GM18951 (cell line): ENCODE measurements at regions not wholly inside any gene's neighbourhood (a gene's known extent, or its start where the extent isn't known, plus 50 kb on each side); places are given as distances from the start of the nearest gene placed in this dataset.
"Not testable (repeated sequence)": the region's sequence is repeated elsewhere in the genome, so short reads cannot be mapped to it uniquely, and the experiment has no call there.

ENCODE experiments used
- in situ Hi-C: fragments of 300-500 bp; cut with MboI; formaldehyde crosslinking; loops from one replicate; pipeline ENCODE4 v1.12.0; 2022; ENCODE audit warnings: low sequenced_read_pairs, mixed read lengths, inconsistent platforms; ENCODE audit not compliant: unreplicated experiment

DNA sequence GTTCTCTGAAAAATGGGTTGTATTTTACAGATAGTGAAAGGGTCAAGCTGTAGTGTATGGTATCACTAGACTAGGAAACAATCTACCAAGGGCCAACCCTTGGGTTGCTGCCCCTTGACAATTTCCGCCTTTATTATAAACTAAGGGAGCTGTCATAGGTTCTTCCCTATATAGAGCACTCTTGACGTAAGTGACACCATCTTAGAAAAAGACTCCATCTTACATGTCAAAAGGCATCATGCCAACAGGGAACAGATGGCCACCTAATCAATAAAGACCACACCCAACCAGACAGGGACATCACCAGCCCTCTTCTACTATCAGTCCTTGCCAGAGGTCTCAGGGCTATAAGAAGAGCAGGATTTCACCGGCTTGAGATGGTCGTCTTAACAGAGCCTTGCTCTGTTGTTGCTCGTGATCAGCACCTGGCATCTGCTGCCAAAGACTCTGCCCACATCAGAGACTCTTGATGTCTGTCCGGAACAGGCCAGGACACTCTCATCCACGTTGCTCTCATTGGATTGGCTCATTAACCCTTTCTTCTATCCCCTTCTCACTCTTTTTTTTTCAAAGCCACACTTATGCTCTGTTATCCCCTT, 231.4 kb upstream of the PLGLB2 start:
- in situ Hi-C loops: not testable (repeated sequence)

GRCh38 chr2:87517438-87517837, 230.4 kb upstream of the PLGLB2 start:
- in situ Hi-C loops: not testable (repeated sequence)

DNA sequence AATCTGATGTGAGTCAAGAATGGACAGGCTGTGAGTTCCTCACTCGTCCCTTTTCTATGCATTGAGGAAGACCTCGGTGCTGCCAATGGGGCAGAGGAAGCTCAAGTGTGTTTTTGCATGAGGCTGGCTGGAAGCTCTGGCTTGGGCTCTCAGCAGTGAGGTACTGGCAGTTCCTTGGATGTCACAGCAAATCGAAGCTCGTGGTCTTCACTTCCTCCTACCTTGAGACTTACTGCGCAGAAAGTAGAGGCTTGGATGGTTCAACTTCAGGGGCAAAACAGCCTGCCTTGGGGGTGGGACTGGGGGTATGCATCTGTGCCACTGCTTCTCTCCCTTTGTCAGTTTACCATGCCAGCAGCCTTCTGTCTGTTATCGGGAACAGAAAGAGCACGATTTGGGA, 229.8 kb upstream of the PLGLB2 start:
- in situ Hi-C loops: not testable (repeated sequence)

DNA sequence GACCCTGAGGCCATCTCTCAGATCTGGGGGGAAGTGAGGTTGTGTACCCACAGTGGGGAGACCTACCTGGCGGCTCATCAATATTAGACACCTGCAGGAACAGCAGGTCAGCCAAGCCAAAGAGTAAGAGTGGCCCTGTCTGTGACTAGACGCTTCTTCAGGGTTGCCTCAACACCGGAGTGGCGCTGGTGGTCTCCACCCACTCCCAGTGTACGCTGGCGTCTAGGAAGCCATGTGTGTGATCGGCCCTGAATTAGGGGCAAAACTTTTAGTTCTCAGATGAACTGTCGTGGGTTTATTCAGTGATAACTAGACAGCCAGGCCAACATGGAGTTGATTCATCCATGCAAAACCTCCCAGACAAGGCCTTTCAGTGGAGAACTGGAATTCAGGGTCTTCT, 229.3 kb upstream of the PLGLB2 start:
- in situ Hi-C loops: not testable (repeated sequence)

GRCh38 chr2:87519158-87520011, 228.5 kb upstream of the PLGLB2 start:
- in situ Hi-C loops: not testable (repeated sequence)

DNA sequence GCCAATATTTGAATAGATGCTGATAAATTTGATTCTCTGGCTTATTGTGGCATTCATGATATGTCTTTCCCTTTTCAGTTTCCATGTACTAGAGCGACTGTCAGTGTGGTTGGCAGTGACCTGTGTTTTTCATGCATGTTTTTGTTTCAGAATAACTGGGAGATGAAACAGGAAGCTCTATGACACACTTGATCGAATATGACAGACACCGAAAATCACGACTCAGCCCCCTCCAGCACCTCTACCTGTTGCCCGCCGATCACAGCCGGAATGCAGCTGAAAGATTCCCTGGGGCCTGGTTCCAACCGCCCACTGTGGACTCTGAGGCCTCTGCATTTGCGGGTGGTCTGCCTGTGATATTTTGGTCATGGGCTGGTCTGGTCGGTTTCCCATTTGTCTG, 226.8 kb upstream of the PLGLB2 start:
- in situ Hi-C loops: not testable (repeated sequence)

DNA sequence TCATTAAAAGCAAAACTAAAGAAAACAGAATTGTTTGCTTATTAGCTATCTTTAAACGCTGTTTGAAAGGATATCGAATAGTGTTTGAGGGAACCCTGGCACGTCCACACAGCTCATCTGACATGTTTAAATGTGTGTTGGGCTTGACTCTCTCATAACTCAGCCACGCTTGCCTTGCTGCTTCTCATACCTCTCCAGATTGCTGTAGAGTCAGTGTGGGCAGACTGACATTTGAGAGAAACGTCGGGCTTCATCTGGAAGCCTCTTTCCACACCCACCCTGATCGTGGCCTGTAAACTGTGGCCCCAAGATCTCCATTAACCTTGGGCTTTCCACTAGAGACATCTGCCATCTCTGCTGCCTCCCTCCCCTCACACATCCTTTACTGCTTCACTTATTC, 226.4 kb upstream of the PLGLB2 start:
- in situ Hi-C loops: not testable (repeated sequence)

- in situ Hi-C loops: not testable (repeated sequence)
These were observed 223.2 kb upstream of the PLGLB2 start for GRCh38 chr2:87524619-87525188.

DNA sequence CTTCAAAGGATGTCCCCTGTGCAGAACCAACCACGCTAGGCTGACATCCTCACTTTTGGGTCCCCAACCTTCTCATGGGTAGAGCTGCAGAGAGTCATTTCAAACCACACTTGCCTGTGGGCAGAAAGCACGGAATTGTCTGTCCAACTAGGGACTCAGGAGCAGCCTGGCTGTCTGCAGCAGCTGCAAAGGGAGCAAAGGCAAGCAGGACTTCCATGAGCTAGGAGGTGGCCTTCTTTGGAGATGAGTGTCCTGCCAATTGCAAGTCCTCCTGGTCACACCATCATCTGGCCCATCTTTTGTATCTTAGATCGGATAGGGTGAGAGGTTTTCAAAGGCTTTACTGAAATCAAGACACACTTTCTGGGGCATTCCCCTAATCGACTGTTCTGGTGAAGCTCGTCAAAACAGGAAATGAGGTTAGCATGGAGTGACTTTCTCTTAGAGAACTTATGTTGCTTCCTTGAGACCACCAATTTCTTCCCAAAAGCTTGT, 222.3 kb upstream of the PLGLB2 start:
- in situ Hi-C loops: not testable (repeated sequence)

DNA sequence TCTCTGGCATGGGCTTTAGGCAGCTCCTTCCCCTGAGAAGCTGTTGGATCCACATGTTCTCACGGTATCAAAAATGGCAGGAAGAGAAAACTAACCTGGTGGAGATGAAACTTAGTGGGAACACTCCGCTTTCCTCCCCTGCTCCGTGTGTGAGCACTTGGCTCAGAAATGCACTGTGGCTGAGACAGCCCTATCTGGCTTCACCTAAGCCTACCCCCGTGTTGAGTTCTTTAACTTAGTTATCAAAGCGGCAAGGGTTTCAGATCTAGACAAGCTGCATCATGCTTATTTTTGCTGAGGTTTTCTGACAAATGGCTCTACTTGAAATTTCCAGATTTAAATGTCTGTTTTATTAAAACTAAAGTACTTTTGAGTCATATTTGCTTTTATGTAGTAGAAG, 221.6 kb upstream of the PLGLB2 start:
- in situ Hi-C loops: not testable (repeated sequence)

DNA sequence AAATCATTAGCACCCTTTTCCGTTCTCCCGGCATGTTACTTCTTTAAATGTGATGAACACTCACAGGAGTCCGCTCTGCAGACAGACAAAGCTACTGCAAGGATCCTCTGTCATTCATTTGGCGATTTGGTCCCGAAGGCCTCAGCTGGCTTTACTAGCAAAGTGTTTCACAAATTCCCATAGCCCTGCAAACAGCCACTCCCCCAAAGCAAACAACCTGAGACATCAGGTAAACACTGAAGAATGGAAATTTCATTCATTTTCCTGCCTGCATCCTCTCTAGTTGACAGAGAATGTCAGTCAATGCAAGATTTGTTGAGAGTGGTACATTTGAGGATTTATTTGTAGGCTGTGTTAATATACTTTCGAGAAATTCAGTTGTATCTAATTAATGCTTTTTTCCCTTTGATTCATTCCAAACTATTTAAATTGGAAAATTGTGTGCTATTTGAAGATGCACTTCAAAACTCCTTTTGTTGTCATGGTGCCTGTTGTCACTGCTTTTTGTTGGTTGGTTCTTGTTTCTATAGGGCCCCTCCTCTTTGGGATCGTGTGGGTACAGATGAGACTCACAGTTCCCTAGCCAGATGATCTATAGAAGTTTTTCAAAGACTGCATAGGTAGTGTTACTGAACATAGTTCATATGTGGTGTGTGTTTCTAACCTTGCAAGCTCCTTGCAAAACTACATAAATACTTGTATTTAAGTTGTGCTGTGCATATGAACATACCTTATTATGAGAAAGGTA, 215.7 kb upstream of the PLGLB2 start:
- in situ Hi-C loops: not testable (repeated sequence)

- in situ Hi-C loops: not testable (repeated sequence)
These were observed 214.3 kb upstream of the PLGLB2 start for GRCh38 chr2:87533390-87534272.

GRCh38 chr2:87534273-87534889, 213.5 kb upstream of the PLGLB2 start:
- in situ Hi-C loops: not testable (repeated sequence)

DNA sequence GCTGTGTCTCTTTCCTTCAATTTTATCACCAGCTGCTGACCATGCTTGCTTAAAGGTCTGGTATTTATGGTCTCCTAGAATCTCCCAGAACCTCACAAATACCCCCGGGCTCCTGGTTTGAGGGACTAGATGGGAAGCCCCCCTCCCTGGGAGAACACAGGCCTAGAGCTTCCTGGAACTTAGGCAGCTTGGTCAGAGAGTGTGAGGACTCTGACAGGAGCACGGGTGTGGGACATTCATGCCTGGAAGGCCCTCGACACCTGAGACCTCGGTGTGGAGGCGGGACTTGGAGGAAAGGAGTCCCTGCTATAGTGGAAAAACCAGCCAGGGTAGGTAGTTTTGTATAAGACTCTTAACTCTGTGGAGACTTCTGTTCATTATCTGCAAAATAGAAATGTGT, 211.5 kb upstream of the PLGLB2 start:
- in situ Hi-C loops: not testable (repeated sequence)

DNA sequence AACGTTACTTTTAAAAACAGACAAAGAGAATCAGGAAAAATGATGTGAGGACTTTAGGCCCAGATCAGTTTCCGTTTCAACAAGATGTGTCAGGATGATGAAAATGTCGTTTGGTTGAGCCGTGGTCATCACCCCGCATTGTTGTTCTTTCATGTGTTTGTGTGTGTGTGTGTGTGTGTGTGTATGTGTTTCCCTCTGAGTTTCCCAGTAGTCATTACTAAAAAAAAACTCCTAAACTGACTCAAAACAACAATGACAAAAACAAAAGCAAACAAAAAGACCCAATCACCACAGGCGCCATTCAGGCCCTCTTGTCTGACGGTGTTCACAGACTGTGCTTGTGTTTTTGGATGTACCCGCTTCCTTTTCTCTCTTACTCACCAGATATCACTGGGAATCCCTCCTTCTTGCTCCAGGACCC, 210.6 kb upstream of the PLGLB2 start:
- in situ Hi-C loops: not testable (repeated sequence)

- in situ Hi-C loops: not testable (repeated sequence)
These were observed 209.6 kb upstream of the PLGLB2 start for GRCh38 chr2:87538268-87538667.

DNA sequence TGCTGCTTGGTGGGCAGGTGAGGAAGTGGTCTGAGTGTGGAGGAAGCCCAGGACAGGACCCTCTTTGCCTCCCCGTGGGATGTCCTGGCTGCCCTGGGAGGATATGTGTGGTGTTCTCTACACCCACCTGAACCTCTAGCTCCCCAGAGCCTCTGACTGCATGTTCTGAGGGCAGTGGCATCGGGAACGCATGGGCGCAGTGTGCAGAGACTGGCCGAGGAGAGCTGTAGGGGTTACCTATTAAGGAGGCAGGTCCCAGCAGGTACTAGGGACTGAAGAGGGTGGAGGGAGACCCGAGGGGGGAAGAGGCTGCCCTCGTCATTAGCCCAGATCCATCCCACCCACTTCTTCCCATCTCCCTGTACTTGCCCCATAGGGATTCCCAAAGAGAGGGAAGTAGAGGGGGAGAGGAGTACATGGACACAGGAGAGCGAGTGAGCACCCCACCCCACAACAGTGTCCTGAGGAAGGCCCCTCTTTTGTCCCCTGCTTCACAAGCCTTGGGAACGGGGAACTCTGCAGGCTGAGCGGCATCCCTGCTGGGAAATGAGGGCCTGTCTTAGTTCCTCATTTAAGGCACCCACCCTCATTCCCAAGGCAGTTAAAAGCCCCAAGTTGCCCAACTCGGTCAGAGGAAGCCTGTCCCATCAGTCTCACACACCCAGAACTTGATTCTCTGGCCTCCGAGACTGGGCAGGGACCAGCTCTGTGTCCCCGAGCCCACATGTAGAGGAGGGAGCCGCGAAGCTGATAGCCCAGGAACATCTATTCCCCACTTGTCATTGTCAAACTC, 208.5 kb upstream of the PLGLB2 start:
- in situ Hi-C loops: not testable (repeated sequence)

DNA sequence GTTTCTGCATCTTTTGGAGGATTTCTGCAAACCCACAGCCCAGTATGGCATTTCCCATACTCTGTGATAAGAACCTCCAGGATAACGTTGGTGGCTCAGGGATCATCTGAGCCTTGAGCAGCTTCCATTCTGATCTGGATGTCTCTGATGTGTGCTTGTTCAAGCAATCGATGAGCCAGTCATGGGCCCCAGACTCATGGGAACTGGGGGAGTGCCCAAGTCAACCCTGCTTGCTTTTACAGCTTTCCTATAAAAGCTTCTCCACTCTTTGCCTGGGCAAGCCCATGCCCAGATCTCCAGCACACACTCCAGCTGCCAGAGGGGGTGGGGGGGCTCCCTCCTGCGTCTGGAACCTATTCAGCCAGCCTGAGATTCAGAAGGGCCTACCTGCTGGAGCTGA, 207.6 kb upstream of the PLGLB2 start:
- in situ Hi-C loops: not testable (repeated sequence)
